CD14-positive monocyte (primary cell): ENCODE measurements at regions not wholly inside any gene's neighbourhood (a gene's known extent, or its start where the extent isn't known, plus 50 kb on each side); places are given as distances from the start of the nearest gene placed in this dataset.

ENCODE experiments used
- DNase-seq, 3 donors: peaks; one replicate each; pipeline ENCODE4 v3.0.0-alpha.2; 2011 to 2022
- H2AFZ ChIP-seq: 2 replicates; pipeline ENCODE4 v1.6.0; 2012; ENCODE audit warnings: mild to moderate bottlenecking, low read depth, low read length, inconsistent platforms; ENCODE audit not compliant: insufficient read depth, poor library complexity, severe bottlenecking
- H3K27ac ChIP-seq, 2 donors: 1 replicate in 1 of 2; 2 replicates in 1 of 2; pipeline ENCODE4 v1.5.1; 2012 to 2013; ENCODE audit warnings: low read length in 2 of 2, control low read depth in 1 of 2, inconsistent platforms in 1 of 2, low read depth in 1 of 2, mild to moderate bottlenecking in 1 of 2
- H3K27me3 ChIP-seq, 2 donors: one replicate each; pipeline versions ENCODE4 v1.6.0 to v1.6.1; 2011 to 2013; ENCODE audit warnings: low read length in 2 of 2; ENCODE audit not compliant: control insufficient read depth in 2 of 2, insufficient read depth in 2 of 2
- H3K36me3 ChIP-seq, 2 donors: replicated peaks in 1 of 2; 1 replicate in 1 of 2; 2 replicates in 1 of 2; pipeline versions ENCODE4 v1.5.1 to v1.6.1; 2012 to 2013; ENCODE audit warnings: low read length in 2 of 2, control low read depth in 1 of 2, inconsistent platforms in 1 of 2, mild to moderate bottlenecking in 1 of 2; ENCODE audit not compliant: insufficient read depth in 2 of 2, control insufficient read depth in 1 of 2
- H3K4me1 ChIP-seq, 2 donors: 1 replicate in 1 of 2; 2 replicates in 1 of 2; pipeline versions ENCODE4 v1.5.1 to v1.6.1; 2012 to 2013; ENCODE audit warnings: low read length in 2 of 2, control low read depth in 1 of 2, inconsistent platforms in 1 of 2, mild to moderate bottlenecking in 1 of 2, moderate library complexity in 1 of 2; ENCODE audit not compliant: insufficient read depth in 2 of 2, control insufficient read depth in 1 of 2
- H3K4me2 ChIP-seq: replicated peaks from 2 replicates; pipeline ENCODE3; 2012; ENCODE audit warnings: low read length, moderate library complexity, mild to moderate bottlenecking; ENCODE audit not compliant: poor library complexity, severe bottlenecking; ENCODE audit errors: extremely low read depth
- H3K4me3 ChIP-seq, 3 experiments: fragments of 200-600 bp in 1 of 3; sonication (generic) in 1 of 3; replicated peaks in 1 of 3; 1 replicate in 2 of 3; 2 replicates in 1 of 3; pipeline ENCODE4 v1.5.1; 2011 to 2013; ENCODE audit warnings: low read length in 3 of 3, mild to moderate bottlenecking in 3 of 3, control low read depth in 2 of 3, low read depth in 2 of 3, inconsistent platforms in 1 of 3, moderate library complexity in 1 of 3
- H3K79me2 ChIP-seq: 2 replicates; pipeline ENCODE4 v1.6.0; 2012; ENCODE audit warnings: mild to moderate bottlenecking, control low read depth, inconsistent platforms, low read length, moderate library complexity; ENCODE audit not compliant: insufficient read depth
- H3K9ac ChIP-seq: 2 replicates; pipeline ENCODE4 v1.6.0; 2017; ENCODE audit warnings: low read length, mild to moderate bottlenecking; ENCODE audit not compliant: insufficient read depth, poor library complexity, severe bottlenecking
- H3K9me3 ChIP-seq, 2 donors: replicated peaks in 1 of 2; 1 replicate in 1 of 2; 2 replicates in 1 of 2; pipeline versions ENCODE4 v1.5.1 to v1.6.1; 2012 to 2013; ENCODE audit warnings: low read length in 2 of 2, control low read depth in 1 of 2; ENCODE audit not compliant: control insufficient read depth in 1 of 2, insufficient read depth in 1 of 2
- H4K20me1 ChIP-seq: 2 replicates; pipeline ENCODE4 v1.6.0; 2012; ENCODE audit warnings: mild to moderate bottlenecking, low read length, control low read depth, moderate library complexity; ENCODE audit not compliant: insufficient read depth
- H3K27ac Mint-ChIP-seq, 7 donors: one replicate each; pipeline ENCODE4 v1.8.0; 2020; ENCODE audit warnings: mild to moderate bottlenecking in 7 of 7, mixed read lengths in 7 of 7, moderate library complexity in 6 of 7, inconsistent platforms in 2 of 7
- H3K27me3 Mint-ChIP-seq, 3 donors: one replicate each; pipeline ENCODE4 v1.8.0; 2021 to 2022; ENCODE audit warnings: low read depth in 3 of 3, mild to moderate bottlenecking in 3 of 3, mixed read lengths in 3 of 3, moderate library complexity in 3 of 3, inconsistent platforms in 1 of 3
- H3K36me3 Mint-ChIP-seq, 2 donors: one replicate each; pipeline ENCODE4 v1.8.0; 2020; ENCODE audit warnings: mixed read lengths in 2 of 2, inconsistent platforms in 1 of 2, mild to moderate bottlenecking in 1 of 2
- H3K4me1 Mint-ChIP-seq: one replicate; pipeline ENCODE4 v1.8.0; 2020; ENCODE audit warnings: mild to moderate bottlenecking, mixed read lengths
- H3K4me3 Mint-ChIP-seq, 2 donors: one replicate each; pipeline ENCODE4 v1.8.0; 2020; ENCODE audit warnings: mild to moderate bottlenecking in 2 of 2, mixed read lengths in 2 of 2, moderate library complexity in 1 of 2
- H3K9me3 Mint-ChIP-seq, 7 donors: one replicate each; pipeline ENCODE4 v1.8.0; 2020 to 2022; ENCODE audit warnings: mixed read lengths in 7 of 7, mild to moderate bottlenecking in 6 of 7, moderate library complexity in 6 of 7, inconsistent platforms in 2 of 7
- WGBS: methylation state at CpG from one replicate; pipeline ENCODE4 v1.1.5; 2013; ENCODE audit warnings: missing lambda C conversion rate; ENCODE audit not compliant: insufficient coverage; 5-methylcytosine and 5-hydroxymethylcytosine counted together
- intact Hi-C, 2 donors: fragments of 100-400 bp; cut with micrococcal nuclease; formaldehyde crosslinking; loops; one replicate each; pipeline versions ENCODE4 v1.15.0 to v1.15.1; 2023
- TF ChIP-seq, protein P1 (sequence below): fragments of 200-600 bp; IDR thresholded peaks from one replicate; pipeline ENCODE4 v1.8.0; 2022; ENCODE audit warnings: antibody characterized with exemption, mild to moderate bottlenecking

DNA sequence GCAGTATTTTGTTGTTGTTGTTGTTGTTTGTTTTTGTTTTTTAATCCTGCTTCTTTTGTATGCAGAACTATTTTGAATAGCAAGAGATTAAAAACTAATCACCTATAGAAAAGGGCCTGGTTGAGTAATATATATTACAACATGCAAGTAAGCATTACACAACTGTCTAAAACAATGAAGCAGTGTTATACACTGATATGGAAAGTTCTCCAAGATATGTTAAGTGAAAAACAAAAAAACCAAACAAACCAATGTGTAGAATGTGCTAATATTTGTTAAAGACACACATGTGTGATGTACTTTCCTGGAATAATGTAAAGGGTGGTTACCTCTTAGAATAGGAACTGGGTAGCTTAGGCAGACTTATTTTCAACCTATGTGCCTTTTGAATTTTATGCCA lies 117.4 kb downstream of the ZNF365 start:
- Histone ChIP-seq H3K79me2 (no peaks in the 10 kb centered on the region), H3K4me3 (peak overlapping the region in 1 of 3 experiments; percentile 44), H3K27me3 (no peaks in the 10 kb centered on the region), H3K27ac (peak overlapping the region in 1 of 2 donors; percentile 68), H4K20me1 (no peaks in the 10 kb centered on the region), H3K9me3 (no peaks in the 10 kb centered on the region), H3K4me1 (peaks cover 42 to 50% of the 10 kb centered on the region in 2 donors), H2AFZ (no peak overlapping the region), H3K9ac (no peak overlapping the region), H3K36me3 (no peaks in the 10 kb centered on the region), H3K4me2 (peak overlapping the region; percentile 22)
- no peaks in the 10 kb centered on the region for H3K27me3 Mint-ChIP-seq
- H3K4me3 Mint-ChIP-seq: no peak overlapping the region
- no peaks in the 10 kb centered on the region for H3K9me3 Mint-ChIP-seq
- DNase-seq: peak in 2 of 3 donors; percentile 46 to 72
- H3K36me3 Mint-ChIP-seq: no peaks in the 10 kb centered on the region
- TF ChIP-seq, protein P1, sequence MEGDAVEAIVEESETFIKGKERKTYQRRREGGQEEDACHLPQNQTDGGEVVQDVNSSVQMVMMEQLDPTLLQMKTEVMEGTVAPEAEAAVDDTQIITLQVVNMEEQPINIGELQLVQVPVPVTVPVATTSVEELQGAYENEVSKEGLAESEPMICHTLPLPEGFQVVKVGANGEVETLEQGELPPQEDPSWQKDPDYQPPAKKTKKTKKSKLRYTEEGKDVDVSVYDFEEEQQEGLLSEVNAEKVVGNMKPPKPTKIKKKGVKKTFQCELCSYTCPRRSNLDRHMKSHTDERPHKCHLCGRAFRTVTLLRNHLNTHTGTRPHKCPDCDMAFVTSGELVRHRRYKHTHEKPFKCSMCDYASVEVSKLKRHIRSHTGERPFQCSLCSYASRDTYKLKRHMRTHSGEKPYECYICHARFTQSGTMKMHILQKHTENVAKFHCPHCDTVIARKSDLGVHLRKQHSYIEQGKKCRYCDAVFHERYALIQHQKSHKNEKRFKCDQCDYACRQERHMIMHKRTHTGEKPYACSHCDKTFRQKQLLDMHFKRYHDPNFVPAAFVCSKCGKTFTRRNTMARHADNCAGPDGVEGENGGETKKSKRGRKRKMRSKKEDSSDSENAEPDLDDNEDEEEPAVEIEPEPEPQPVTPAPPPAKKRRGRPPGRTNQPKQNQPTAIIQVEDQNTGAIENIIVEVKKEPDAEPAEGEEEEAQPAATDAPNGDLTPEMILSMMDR: no peak
- intact Hi-C loops: loop anchor here in 1 of 2 donors (10.0 kb wide), 1 partner anchor 47 kb away; no protein-coding TSS in a partner anchor
- H3K27ac Mint-ChIP-seq: peak overlapping the region; percentile 78 to 96 (median 93)
- peaks cover 47% of the 10 kb centered on the region for H3K4me1 Mint-ChIP-seq

- H3K4me1 Mint-ChIP-seq: peaks cover 52% of the 10 kb centered on the region
- Histone ChIP-seq H3K9ac (no peak overlapping the region), H3K4me1 (peaks cover 46 to 56% of the 10 kb centered on the region in 2 donors), H3K4me2 (peak overlapping the region; percentile 22), H3K79me2 (no peaks in the 10 kb centered on the region), H3K27me3 (no peaks in the 10 kb centered on the region), H4K20me1 (no peaks in the 10 kb centered on the region), H3K27ac (peak overlapping the region; percentile 65 to 68), H3K4me3 (peak overlapping the region in 1 of 3 experiments; percentile 44), H3K9me3 (no peaks in the 10 kb centered on the region), H3K36me3 (no peaks in the 10 kb centered on the region), H2AFZ (no peak overlapping the region)
- WGBS: 24% methylated on average over 3 of the region's 5 CpGs
- TF ChIP-seq, protein P1: peak; percentile 78
- intact Hi-C loops: loop anchor here in 1 of 2 donors (10.0 kb wide), 1 partner anchor 47 kb away; no protein-coding TSS in a partner anchor
- H3K27ac Mint-ChIP-seq: peak overlapping the region; percentile 84 to 96 (median 93)
- peak overlapping the region; percentile 16 to 58 for H3K4me3 Mint-ChIP-seq
- no peaks in the 10 kb centered on the region for H3K9me3 Mint-ChIP-seq
- DNase-seq: peak; percentile 23 to 49 (median 36)
- no peaks in the 10 kb centered on the region for H3K27me3 Mint-ChIP-seq
- no peaks in the 10 kb centered on the region for H3K36me3 Mint-ChIP-seq
These were observed 118.1 kb downstream of the ZNF365 start for GRCh38 chr10:62492012-62492869.
